ENCODE measurements at regions not wholly inside any gene's neighbourhood (a gene's known extent, or its start where the extent isn't known, plus 50 kb on each side); places are given as distances from the start of the nearest gene placed in this dataset.

GRCh38 chr7:121516821-121517220 is 120.7 kb upstream of the FAM3C start:
- TF ChIP-seq CTCF (IDR thresholded peaks at IDR 0.05; ENCODE audit: low read length) (no peak), EZH2phosphoT487 (IDR thresholded peaks at IDR 0.05; ENCODE audit: low read length) (no peak), EZH2 (optimal IDR thresholded peaks at IDR 0.05; ENCODE audit: low read depth, low read length) (no peak)

Data from MM.1S (cell line).